ENCODE measurements at regions not wholly inside any gene's neighbourhood (a gene's known extent, or its start where the extent isn't known, plus 50 kb on each side); places are given as distances from the start of the nearest gene placed in this dataset.
A peak's percentile ranks its signal among the peaks of the same experiment; 100 is the strongest.
"Not testable (repeated sequence)": the region's sequence is repeated elsewhere in the genome, so short reads cannot be mapped to it uniquely, and the experiment has no call there.

GRCh38 chr4:37771771-37772170 is 54.7 kb upstream of the PGM2 start:
- no peak for DNase-seq (ENCODE audit: low read depth, low spot score)

GRCh38 chr4:37770016-37770415 is 56.5 kb upstream of the PGM2 start:
- peak; percentile 86 for DNase-seq (ENCODE audit: low read depth, low spot score)

GRCh38 chr4:37769391-37769989 is 57.0 kb upstream of the PGM2 start:
- DNase-seq (ENCODE audit: low read depth, low spot score): no peak

GRCh38 chr4:37767546-37767945 is 58.9 kb upstream of the PGM2 start:
- DNase-seq (ENCODE audit: low read depth, low spot score): peak; percentile 86

GRCh38 chr4:37767019-37767418 is 59.5 kb upstream of the PGM2 start:
- DNase-seq (ENCODE audit: low read depth, low spot score): no peak

- DNase-seq (ENCODE audit: low read depth, low spot score): no peak
Measured at GRCh38 chr4:37765741-37766140, 60.7 kb upstream of the PGM2 start.

GRCh38 chr4:37763831-37764230 is 62.7 kb upstream of the PGM2 start:
- DNase-seq (ENCODE audit: low read depth, low spot score): no peak

GRCh38 chr4:37762991-37763368 is 63.5 kb upstream of the PGM2 start:
- no peak for DNase-seq (ENCODE audit: low read depth, low spot score)

GRCh38 chr4:37762294-37762990 is 64.0 kb upstream of the PGM2 start:
- DNase-seq (ENCODE audit: low read depth, low spot score): peak; percentile 31

GRCh38 chr4:37760840-37761239 is 65.6 kb upstream of the PGM2 start:
- DNase-seq (ENCODE audit: low read depth, low spot score): no peak

GRCh38 chr4:37759833-37760232 is 66.7 kb upstream of the PGM2 start:
- no peak for DNase-seq (ENCODE audit: low read depth, low spot score)

- DNase-seq (ENCODE audit: low read depth, low spot score): peak; percentile 23
Measured at GRCh38 chr4:37758226-37758625, 68.3 kb upstream of the PGM2 start.

GRCh38 chr4:37757761-37758160 is 68.7 kb upstream of the PGM2 start:
- no peak for DNase-seq (ENCODE audit: low read depth, low spot score)

GRCh38 chr4:37757121-37757520 is 69.4 kb upstream of the PGM2 start:
- DNase-seq (ENCODE audit: low read depth, low spot score): no peak

- DNase-seq (ENCODE audit: low read depth, low spot score): no peak
Measured at GRCh38 chr4:37754410-37755185, 68.4 kb upstream of the RELL1 start.

- no peak for DNase-seq (ENCODE audit: low read depth, low spot score)
Measured at GRCh38 chr4:37749398-37749988, 63.3 kb upstream of the RELL1 start.

- no peak for DNase-seq (ENCODE audit: low read depth, low spot score)
Measured at GRCh38 chr4:37748485-37748884, 62.3 kb upstream of the RELL1 start.

GRCh38 chr4:37747772-37748330 is 61.7 kb upstream of the RELL1 start:
- no peak for DNase-seq (ENCODE audit: low read depth, low spot score)

GRCh38 chr4:37746852-37747251 is 60.7 kb upstream of the RELL1 start:
- DNase-seq (ENCODE audit: low read depth, low spot score): not testable (repeated sequence)

GRCh38 chr4:37745946-37746345 is 59.8 kb upstream of the RELL1 start:
- no peak for DNase-seq (ENCODE audit: low read depth, low spot score)

- no peak for DNase-seq (ENCODE audit: low read depth, low spot score)
Measured at GRCh38 chr4:37742149-37742548, 56.0 kb upstream of the RELL1 start.

GRCh38 chr4:37741564-37741963 is 55.4 kb upstream of the RELL1 start:
- no peak for DNase-seq (ENCODE audit: low read depth, low spot score)

All from astrocyte of the hippocampus (primary cell).